MM.1S (cell line): ENCODE measurements at regions not wholly inside any gene's neighbourhood (a gene's known extent, or its start where the extent isn't known, plus 50 kb on each side); places are given as distances from the start of the nearest gene placed in this dataset.
A peak's percentile ranks its signal among the peaks of the same experiment; 100 is the strongest.

ENCODE experiments used
- DNase-seq: peaks from one replicate; pipeline ENCODE4 v3.0.0-alpha.2; 2015
- H2AFZ ChIP-seq: fragments of 300-600 bp; sonication (generic); 2 replicates; pipeline ENCODE4 v1.6.0; 2016; ENCODE audit warnings: antibody characterized with exemption, low read length
- H3F3A ChIP-seq: fragments of 300-600 bp; sonication (generic); 2 replicates; pipeline ENCODE4 v1.6.1; 2016; ENCODE audit warnings: mild to moderate bottlenecking, antibody characterized with exemption, low read length, moderate library complexity, mixed read lengths; ENCODE audit not compliant: insufficient read depth
- H3K27ac ChIP-seq: fragments of 300-600 bp; sonication (generic); 2 replicates; pipeline ENCODE4 v1.5.1; 2016; ENCODE audit warnings: mild to moderate bottlenecking, low read length
- H3K27me3 ChIP-seq: fragments of 300-600 bp; sonication (generic); replicated peaks from 2 replicates; pipeline ENCODE4 v1.6.0; 2016; ENCODE audit warnings: low read length; ENCODE audit not compliant: insufficient read depth
- H3K36me3 ChIP-seq: fragments of 300-600 bp; sonication (generic); replicated peaks from 2 replicates; pipeline ENCODE4 v1.6.1; 2016; ENCODE audit warnings: mild to moderate bottlenecking, low read length, mixed read lengths; ENCODE audit not compliant: insufficient read depth
- H3K4me1 ChIP-seq: fragments of 300-600 bp; sonication (generic); 2 replicates; pipeline ENCODE4 v1.6.1; 2016; ENCODE audit warnings: low read length, mixed read lengths
- H3K4me2 ChIP-seq: fragments of 300-600 bp; sonication (generic); 2 replicates; pipeline ENCODE4 v1.6.0; 2016; ENCODE audit warnings: low read depth, low read length
- H3K4me3 ChIP-seq: fragments of 300-600 bp; sonication (generic); 2 replicates; pipeline ENCODE4 v1.5.1; 2016; ENCODE audit warnings: low read length, mixed read lengths
- H3K79me2 ChIP-seq: fragments of 300-600 bp; sonication (generic); 2 replicates; pipeline ENCODE4 v1.6.1; 2016; ENCODE audit warnings: mixed run types, low read length, mixed read lengths
- H3K9ac ChIP-seq: fragments of 300-600 bp; sonication (generic); 2 replicates; pipeline ENCODE4 v1.6.1; 2016; ENCODE audit warnings: low read length, mixed read lengths
- H3K9me2 ChIP-seq: fragments of 300-600 bp; sonication (generic); replicated peaks from 2 replicates; pipeline ENCODE4 v1.6.1; 2016; ENCODE audit warnings: mild to moderate bottlenecking, low read length, mixed read lengths; ENCODE audit not compliant: insufficient read depth
- H3K9me3 ChIP-seq: fragments of 300-600 bp; sonication (generic); replicated peaks from 2 replicates; pipeline ENCODE4 v1.6.1; 2016; ENCODE audit warnings: mild to moderate bottlenecking, low read length, mixed read lengths; ENCODE audit not compliant: insufficient read depth
- H4K20me1 ChIP-seq: fragments of 300-600 bp; sonication (generic); 2 replicates; pipeline ENCODE4 v1.6.1; 2016; ENCODE audit warnings: mild to moderate bottlenecking, low read length, moderate library complexity, mixed read lengths; ENCODE audit not compliant: insufficient read depth
- EZH2 ChIP-seq: fragments of 300-600 bp; sonication (generic); optimal IDR thresholded peaks from 2 replicates; pipeline ENCODE3; 2017; ENCODE audit warnings: low read depth, mild to moderate bottlenecking, antibody characterized with exemption, low read length, mixed read lengths
- EZH2phosphoT487 ChIP-seq: fragments of 300-600 bp; sonication (generic); IDR thresholded peaks from 2 replicates; pipeline ENCODE4 v1.6.1; 2018; ENCODE audit warnings: antibody characterized with exemption, low read length
- TF ChIP-seq, protein P1 (sequence below): fragments of 300-600 bp; sonication (generic); IDR thresholded peaks from 2 replicates; pipeline ENCODE4 v1.5.1; 2016; ENCODE audit warnings: antibody characterized with exemption, low read length, mixed read lengths

DNA sequence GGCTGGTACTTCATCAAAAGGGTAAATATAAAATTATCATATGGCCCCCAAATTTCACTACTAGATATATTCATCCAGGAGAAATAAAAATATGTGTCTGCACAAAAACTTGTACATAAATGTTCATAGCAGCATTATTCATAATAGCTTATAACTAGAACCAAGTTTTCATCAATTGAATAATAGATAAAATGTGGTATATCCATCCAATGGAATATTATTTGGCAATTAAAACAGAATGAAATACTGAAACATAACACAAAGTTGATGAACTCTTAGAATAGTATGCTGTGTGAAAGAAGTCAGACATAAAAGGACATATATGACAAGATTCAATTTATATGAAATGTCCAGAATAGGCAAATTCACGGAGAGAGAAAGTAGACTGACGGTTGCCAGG is 389.3 kb upstream of the ADAMTS9 start:
- Histone ChIP-seq H3K27me3 (no peaks in the 10 kb centered on the region), H3K4me1 (no peaks in the 10 kb centered on the region), H3K79me2 (no peaks in the 10 kb centered on the region), H3K4me3 (no peak overlapping the region), H3K27ac (no peak overlapping the region), H3F3A (no peaks in the 10 kb centered on the region), H3K36me3 (no peaks in the 10 kb centered on the region), H3K9me2 (no peaks in the 10 kb centered on the region), H3K4me2 (no peak overlapping the region), H3K9me3 (no peaks in the 10 kb centered on the region), H4K20me1 (no peaks in the 10 kb centered on the region), H3K9ac (no peak overlapping the region), H2AFZ (no peak overlapping the region)
- no peak for TF ChIP-seq EZH2
- no peak for TF ChIP-seq EZH2phosphoT487
- TF ChIP-seq, protein P1, sequence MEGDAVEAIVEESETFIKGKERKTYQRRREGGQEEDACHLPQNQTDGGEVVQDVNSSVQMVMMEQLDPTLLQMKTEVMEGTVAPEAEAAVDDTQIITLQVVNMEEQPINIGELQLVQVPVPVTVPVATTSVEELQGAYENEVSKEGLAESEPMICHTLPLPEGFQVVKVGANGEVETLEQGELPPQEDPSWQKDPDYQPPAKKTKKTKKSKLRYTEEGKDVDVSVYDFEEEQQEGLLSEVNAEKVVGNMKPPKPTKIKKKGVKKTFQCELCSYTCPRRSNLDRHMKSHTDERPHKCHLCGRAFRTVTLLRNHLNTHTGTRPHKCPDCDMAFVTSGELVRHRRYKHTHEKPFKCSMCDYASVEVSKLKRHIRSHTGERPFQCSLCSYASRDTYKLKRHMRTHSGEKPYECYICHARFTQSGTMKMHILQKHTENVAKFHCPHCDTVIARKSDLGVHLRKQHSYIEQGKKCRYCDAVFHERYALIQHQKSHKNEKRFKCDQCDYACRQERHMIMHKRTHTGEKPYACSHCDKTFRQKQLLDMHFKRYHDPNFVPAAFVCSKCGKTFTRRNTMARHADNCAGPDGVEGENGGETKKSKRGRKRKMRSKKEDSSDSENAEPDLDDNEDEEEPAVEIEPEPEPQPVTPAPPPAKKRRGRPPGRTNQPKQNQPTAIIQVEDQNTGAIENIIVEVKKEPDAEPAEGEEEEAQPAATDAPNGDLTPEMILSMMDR, result no peak
- no peak for DNase-seq

DNA sequence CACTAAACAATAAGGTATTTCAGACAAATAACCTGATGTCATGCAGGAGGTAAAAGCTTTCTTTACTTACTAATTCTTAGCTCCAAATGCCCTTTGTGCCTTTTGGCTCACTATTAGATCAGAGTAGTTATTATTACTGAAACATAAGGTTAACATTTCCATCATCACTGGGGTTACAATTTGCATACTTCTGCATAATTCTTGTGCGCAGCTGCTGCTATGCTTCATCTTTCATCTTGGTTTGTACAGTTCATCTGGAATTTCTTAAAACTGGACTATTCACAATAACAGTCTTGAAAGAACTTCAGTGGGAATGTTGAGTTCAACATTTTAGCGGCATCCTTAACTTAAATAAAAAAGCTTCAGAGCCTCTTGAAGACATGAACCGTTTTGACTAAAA is 383.2 kb upstream of the ADAMTS9 start:
- Histone ChIP-seq H3K27ac (no peak overlapping the region), H3K27me3 (no peaks in the 10 kb centered on the region), H2AFZ (no peak overlapping the region), H4K20me1 (no peaks in the 10 kb centered on the region), H3K9ac (no peak overlapping the region), H3K79me2 (no peaks in the 10 kb centered on the region), H3F3A (no peaks in the 10 kb centered on the region), H3K9me2 (no peaks in the 10 kb centered on the region), H3K4me3 (no peak overlapping the region), H3K4me2 (no peak overlapping the region), H3K4me1 (no peaks in the 10 kb centered on the region), H3K9me3 (no peaks in the 10 kb centered on the region), H3K36me3 (no peaks in the 10 kb centered on the region)
- TF ChIP-seq EZH2phosphoT487, result no peak
- no peak for TF ChIP-seq EZH2
- TF ChIP-seq, protein P1, result no peak
- no peak for DNase-seq

DNA sequence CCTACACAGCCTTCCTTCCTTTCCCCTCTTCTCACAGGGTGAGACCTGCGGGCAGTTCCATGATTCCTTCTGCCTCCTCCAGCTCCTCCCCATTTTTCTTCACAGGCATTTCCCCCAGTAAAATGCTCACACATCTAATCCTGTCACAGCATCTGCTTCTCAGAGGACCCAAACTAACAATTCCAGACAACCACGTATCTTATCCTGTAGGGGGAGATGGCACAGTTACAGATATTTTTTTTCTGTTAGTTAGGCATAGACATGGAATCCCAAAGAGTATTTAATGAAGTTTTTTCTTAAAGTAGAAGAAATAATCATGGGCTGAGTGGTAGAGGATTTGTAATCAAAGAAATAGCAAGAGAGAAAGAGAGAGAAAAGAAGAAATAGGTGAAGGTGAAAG is 373.1 kb upstream of the ADAMTS9 start:
- H3K9me3 ChIP-seq, result no peaks in the 10 kb centered on the region

GRCh38 chr3:65052101-65052500 is 364.3 kb upstream of the ADAMTS9 start:
- Histone ChIP-seq H3K79me2 (no peaks in the 10 kb centered on the region), H3K4me3 (no peak overlapping the region), H3K27me3 (no peaks in the 10 kb centered on the region), H3F3A (no peaks in the 10 kb centered on the region), H3K27ac (no peak overlapping the region), H3K9ac (no peak overlapping the region), H3K9me3 (no peaks in the 10 kb centered on the region), H3K4me2 (no peak overlapping the region), H3K4me1 (no peaks in the 10 kb centered on the region), H4K20me1 (no peaks in the 10 kb centered on the region), H3K36me3 (no peaks in the 10 kb centered on the region), H3K9me2 (no peaks in the 10 kb centered on the region), H2AFZ (no peak overlapping the region)
- DNase-seq, result peak; percentile 46
- TF ChIP-seq EZH2, result no peak
- TF ChIP-seq, protein P1, result no peak
- TF ChIP-seq EZH2phosphoT487, result no peak

More for the DNA sequence above, 373.1 kb upstream of the ADAMTS9 start:
- Histone ChIP-seq H3K36me3 (no peaks in the 10 kb centered on the region), H3K4me2 (no peak overlapping the region), H3K4me3 (no peak overlapping the region), H3F3A (no peaks in the 10 kb centered on the region), H3K9me2 (no peaks in the 10 kb centered on the region), H3K79me2 (no peaks in the 10 kb centered on the region), H3K27ac (no peak overlapping the region), H2AFZ (no peak overlapping the region), H3K27me3 (no peaks in the 10 kb centered on the region), H4K20me1 (no peaks in the 10 kb centered on the region), H3K4me1 (no peaks in the 10 kb centered on the region), H3K9ac (no peak overlapping the region)
- no peak for TF ChIP-seq EZH2phosphoT487
- no peak for DNase-seq
